ENCODE measurements at regions not wholly inside any gene's neighbourhood (a gene's known extent, or its start where the extent isn't known, plus 50 kb on each side); places are given as distances from the start of the nearest gene placed in this dataset.

GRCh38 chr10:3668276-3668965 is 116.6 kb downstream of the KLF6 start:
- ATAC-seq, result peak; percentile 90
- H3K4me3 ChIP-seq, result peak overlapping the region; percentile 2 to 30

GRCh38 chr10:3666525-3667302 is 118.3 kb downstream of the KLF6 start:
- no peak overlapping the region for H3K4me3 ChIP-seq
- DNase-seq (peak in 2 of 4 donors; percentile 57 to 88), ATAC-seq (no peak)
- intact Hi-C loops (cut with DNase I), result no loop called here
- no peaks in the 10 kb centered on the region for H3K9me3 ChIP-seq
- H3K36me3 ChIP-seq, result no peaks in the 10 kb centered on the region
- H3K27me3 ChIP-seq, result no peaks in the 10 kb centered on the region
- TF ChIP-seq CTCF (IDR thresholded peaks at IDR 0.05), result no peak
- peak overlapping the region in 1 of 2 donors; percentile 93 for H3K27ac ChIP-seq
- H3K4me1 ChIP-seq, result peaks cover 0 to 42% of the 10 kb centered on the region in 2 donors

More at GRCh38 chr10:3668276-3668965, 116.6 kb downstream of the KLF6 start:
- Histone ChIP-seq H3K27me3 (no peaks in the 10 kb centered on the region), H3K36me3 (no peaks in the 10 kb centered on the region), H3K9me3 (no peaks in the 10 kb centered on the region), H3K4me1 (peaks cover 0 to 48% of the 10 kb centered on the region in 2 donors), H3K27ac (peak overlapping the region; percentile 53 to 93)
- intact Hi-C loops (cut with DNase I), result no loop called here
- peak; percentile 47 to 86 (median 68) for DNase-seq
- no peak for TF ChIP-seq CTCF (IDR thresholded peaks at IDR 0.05)

- Histone ChIP-seq H3K4me1 (peaks cover 0 to 32% of the 10 kb centered on the region in 2 donors), H3K27me3 (no peaks in the 10 kb centered on the region), H3K27ac (no peak overlapping the region), H3K9me3 (no peaks in the 10 kb centered on the region), H3K4me3 (no peak overlapping the region), H3K36me3 (no peaks in the 10 kb centered on the region)
- DNase-seq, result no peak
- intact Hi-C loops (cut with DNase I), result no loop called here
- ATAC-seq, result no peak
- no peak for TF ChIP-seq CTCF (IDR thresholded peaks at IDR 0.05)
These were observed 119.6 kb downstream of the KLF6 start for GRCh38 chr10:3665316-3665908.

GRCh38 chr10:3662775-3663174 is 122.2 kb downstream of the KLF6 start:
- intact Hi-C loops (cut with DNase I), result no loop called here
- DNase-seq (no peak), ATAC-seq (no peak)
- no peak for TF ChIP-seq CTCF (IDR thresholded peaks at IDR 0.05)
- Histone ChIP-seq H3K9me3 (no peaks in the 10 kb centered on the region), H3K4me3 (no peak overlapping the region), H3K4me1 (peaks cover 0 to 14% of the 10 kb centered on the region in 2 donors), H3K27ac (no peak overlapping the region), H3K36me3 (no peaks in the 10 kb centered on the region), H3K27me3 (no peaks in the 10 kb centered on the region)

GRCh38 chr10:3661271-3661670 is 123.7 kb downstream of the KLF6 start:
- ATAC-seq (no peak), DNase-seq (no peak)
- no peaks in the 10 kb centered on the region for H3K4me1 ChIP-seq
- no peaks in the 10 kb centered on the region for H3K36me3 ChIP-seq
- intact Hi-C loops (cut with DNase I), result no loop called here
- H3K4me3 ChIP-seq, result no peak overlapping the region
- H3K9me3 ChIP-seq, result no peaks in the 10 kb centered on the region
- TF ChIP-seq CTCF (IDR thresholded peaks at IDR 0.05), result no peak
- H3K27ac ChIP-seq, result no peak overlapping the region
- H3K27me3 ChIP-seq, result no peaks in the 10 kb centered on the region
